GM12873 (cell line): ENCODE measurements at regions not wholly inside any gene's neighbourhood (a gene's known extent, or its start where the extent isn't known, plus 50 kb on each side); places are given as distances from the start of the nearest gene placed in this dataset.

Source experiments
- CTCF ChIP-seq: IDR thresholded peaks from 2 replicates; pipeline ENCODE4 v1.5.1; 2012; ENCODE audit warnings: low read depth, mild to moderate bottlenecking, moderate library complexity, low read length, control low read depth; ENCODE audit not compliant: insufficient read depth; ENCODE audit errors: missing control alignments

GRCh38 chr11:13896981-13897353 is 65.6 kb upstream of the SPON1 start:
- no peak for TF ChIP-seq CTCF

- no peak for TF ChIP-seq CTCF
Observed at GRCh38 chr11:13897646-13898276, 64.8 kb upstream of the SPON1 start.

GRCh38 chr11:13899603-13900002 is 62.9 kb upstream of the SPON1 start:
- TF ChIP-seq CTCF = no peak

- no peak for TF ChIP-seq CTCF
Observed at GRCh38 chr11:13902523-13902922, 60.0 kb upstream of the SPON1 start.

GRCh38 chr11:13905137-13905781 is 57.3 kb upstream of the SPON1 start:
- TF ChIP-seq CTCF = no peak

GRCh38 chr11:13907678-13908077 is 54.8 kb upstream of the SPON1 start:
- no peak for TF ChIP-seq CTCF

GRCh38 chr11:13908535-13908934 is 54.0 kb upstream of the SPON1 start:
- no peak for TF ChIP-seq CTCF
